ENCODE measurements at regions not wholly inside any gene's neighbourhood (a gene's known extent, or its start where the extent isn't known, plus 50 kb on each side); places are given as distances from the start of the nearest gene placed in this dataset.

GRCh38 chr4:155017426-155017825, 191.0 kb upstream of the NPY2R start:
- Histone ChIP-seq H3K36me3 (ENCODE audit: control insufficient read depth in 2 of 2, extremely low read depth in 1 of 2, insufficient read depth in 2 of 2, low read length in 2 of 2) (no peaks in the 10 kb centered on the region), H3K27ac (ENCODE audit: insufficient read depth, low read depth, low read length) (no peak overlapping the region), H3K9ac (replicated peaks; ENCODE audit: extremely low read depth, insufficient read depth, low read length) (no peak overlapping the region), H3K27me3 (ENCODE audit: control insufficient read depth in 2 of 2, insufficient read depth in 2 of 2, low read length in 2 of 2) (no peaks in the 10 kb centered on the region), H3K79me2 (ENCODE audit: control insufficient read depth, insufficient read depth, low read length) (no peaks in the 10 kb centered on the region), H3K9me1 (replicated peaks; ENCODE audit: control insufficient read depth, extremely low read depth, insufficient read depth, low read length) (no peaks in the 10 kb centered on the region), H3K4me2 (ENCODE audit: insufficient read depth, low read length) (no peak overlapping the region), H3K4me3 (replicated peaks in 1 of 3; ENCODE audit: insufficient read depth in 1 of 3, low read depth in 1 of 3, low read length in 3 of 3) (no peak overlapping the region), H2AFZ (ENCODE audit: low read depth, low read length) (no peak overlapping the region), H3K9me3 (replicated peaks; ENCODE audit: control insufficient read depth, insufficient read depth, low read length) (no peaks in the 10 kb centered on the region), H3K4me1 (ENCODE audit: control insufficient read depth, extremely low read depth, insufficient read depth, low read length) (no peaks in the 10 kb centered on the region), H4K20me1 (replicated peaks; ENCODE audit: control insufficient read depth, extremely low read depth, insufficient read depth, low read length) (no peaks in the 10 kb centered on the region)
- FAIRE-seq (no peak), DNase-seq (ENCODE audit: low read depth, low spot score) (no peak)
- BruUV-seq (replicated peaks): no TSS peak
- no peak for TF ChIP-seq JUN (IDR thresholded peaks at IDR 0.05; ENCODE audit: borderline replicate concordance, insufficient read depth, insufficient read length, low read depth)
- TF ChIP-seq GATA2 (IDR thresholded peaks at IDR 0.05; ENCODE audit: insufficient read depth, insufficient read length, low read depth, low read length): no peak
- TF ChIP-seq, protein P1, sequence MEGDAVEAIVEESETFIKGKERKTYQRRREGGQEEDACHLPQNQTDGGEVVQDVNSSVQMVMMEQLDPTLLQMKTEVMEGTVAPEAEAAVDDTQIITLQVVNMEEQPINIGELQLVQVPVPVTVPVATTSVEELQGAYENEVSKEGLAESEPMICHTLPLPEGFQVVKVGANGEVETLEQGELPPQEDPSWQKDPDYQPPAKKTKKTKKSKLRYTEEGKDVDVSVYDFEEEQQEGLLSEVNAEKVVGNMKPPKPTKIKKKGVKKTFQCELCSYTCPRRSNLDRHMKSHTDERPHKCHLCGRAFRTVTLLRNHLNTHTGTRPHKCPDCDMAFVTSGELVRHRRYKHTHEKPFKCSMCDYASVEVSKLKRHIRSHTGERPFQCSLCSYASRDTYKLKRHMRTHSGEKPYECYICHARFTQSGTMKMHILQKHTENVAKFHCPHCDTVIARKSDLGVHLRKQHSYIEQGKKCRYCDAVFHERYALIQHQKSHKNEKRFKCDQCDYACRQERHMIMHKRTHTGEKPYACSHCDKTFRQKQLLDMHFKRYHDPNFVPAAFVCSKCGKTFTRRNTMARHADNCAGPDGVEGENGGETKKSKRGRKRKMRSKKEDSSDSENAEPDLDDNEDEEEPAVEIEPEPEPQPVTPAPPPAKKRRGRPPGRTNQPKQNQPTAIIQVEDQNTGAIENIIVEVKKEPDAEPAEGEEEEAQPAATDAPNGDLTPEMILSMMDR (IDR thresholded peaks at IDR 0.05; ENCODE audit: extremely low read depth in 1 of 2, insufficient read depth in 1 of 2, low read depth in 1 of 2, low read length in 2 of 2): no peak
- no peak for TF ChIP-seq FOS (IDR thresholded peaks at IDR 0.05; ENCODE audit: borderline replicate concordance, insufficient read depth, low read length)
- no peak for TF ChIP-seq MAX (IDR thresholded peaks at IDR 0.05; ENCODE audit: insufficient read depth, insufficient read length)
- no peak for TF ChIP-seq EZH2 (IDR thresholded peaks at IDR 0.05; ENCODE audit: borderline replicate concordance, low read depth, low read length, severe bottlenecking)
- TF ChIP-seq POLR2AphosphoS5 (IDR thresholded peaks at IDR 0.05; ENCODE audit: insufficient read depth, low read depth, low read length): no peak
- TF ChIP-seq POLR2A (IDR thresholded peaks at IDR 0.05; ENCODE audit: low read depth, low read length): no peak
- TF ChIP-seq MYC (IDR thresholded peaks at IDR 0.05; ENCODE audit: low read depth, low read length): no peak
- POLR2A ChIA-PET: no interaction called here
- intact Hi-C loops (cut with micrococcal nuclease): no loop called here
- CTCF ChIA-PET: no interaction called here
- dilution Hi-C loops (cut with MboI; ENCODE audit: extremely low pct_ligation_motif_present, low sequenced_read_pairs): no loop called here
